Nephron (organoid): ENCODE measurements at regions not wholly inside any gene's neighbourhood (a gene's known extent, or its start where the extent isn't known, plus 50 kb on each side); places are given as distances from the start of the nearest gene placed in this dataset.
"Not testable (repeated sequence)": the region's sequence is repeated elsewhere in the genome, so short reads cannot be mapped to it uniquely, and the experiment has no call there.

Source experiments
- H3K27ac Mint-ChIP-seq, 3 experiments: 2 replicates each; pipeline ENCODE4 v1.8.0; 2020; ENCODE audit warnings: mixed read lengths in 3 of 3, mild to moderate bottlenecking in 2 of 3, moderate library complexity in 1 of 3
- H3K27me3 Mint-ChIP-seq: 2 replicates; pipeline ENCODE4 v1.8.0; 2021; ENCODE audit warnings: low read depth, mild to moderate bottlenecking, moderate library complexity, mixed read lengths
- H3K36me3 Mint-ChIP-seq: 2 replicates; pipeline ENCODE4 v1.8.0; 2020; ENCODE audit warnings: low read depth, mixed read lengths
- H3K4me1 Mint-ChIP-seq: 2 replicates; pipeline ENCODE4 v1.8.0; 2020; ENCODE audit warnings: mixed read lengths
- H3K4me3 Mint-ChIP-seq, 3 experiments: 2 replicates each; pipeline ENCODE4 v1.8.0; 2020; ENCODE audit warnings: mild to moderate bottlenecking in 3 of 3, mixed read lengths in 3 of 3, moderate library complexity in 2 of 3
- H3K9me3 Mint-ChIP-seq: 2 replicates; pipeline ENCODE4 v1.8.0; 2020; ENCODE audit warnings: mixed read lengths
- TF ChIP-seq, protein P1 (sequence below), 3 experiments: fragments of 200-600 bp; sonication (generic); IDR thresholded peaks; one replicate each; pipeline ENCODE4 v1.5.0; 2021; ENCODE audit warnings: antibody characterized with exemption in 3 of 3; ENCODE audit not compliant: unreplicated experiment in 3 of 3

- Mint-ChIP-seq H3K9me3 (peaks cover 3% of the 10 kb centered on the region), H3K36me3 (no peaks in the 10 kb centered on the region), H3K27ac (no peak overlapping the region), H3K4me3 (no peak overlapping the region), H3K27me3 (no peaks in the 10 kb centered on the region), H3K4me1 (peaks cover 25% of the 10 kb centered on the region)
- TF ChIP-seq, protein P1, sequence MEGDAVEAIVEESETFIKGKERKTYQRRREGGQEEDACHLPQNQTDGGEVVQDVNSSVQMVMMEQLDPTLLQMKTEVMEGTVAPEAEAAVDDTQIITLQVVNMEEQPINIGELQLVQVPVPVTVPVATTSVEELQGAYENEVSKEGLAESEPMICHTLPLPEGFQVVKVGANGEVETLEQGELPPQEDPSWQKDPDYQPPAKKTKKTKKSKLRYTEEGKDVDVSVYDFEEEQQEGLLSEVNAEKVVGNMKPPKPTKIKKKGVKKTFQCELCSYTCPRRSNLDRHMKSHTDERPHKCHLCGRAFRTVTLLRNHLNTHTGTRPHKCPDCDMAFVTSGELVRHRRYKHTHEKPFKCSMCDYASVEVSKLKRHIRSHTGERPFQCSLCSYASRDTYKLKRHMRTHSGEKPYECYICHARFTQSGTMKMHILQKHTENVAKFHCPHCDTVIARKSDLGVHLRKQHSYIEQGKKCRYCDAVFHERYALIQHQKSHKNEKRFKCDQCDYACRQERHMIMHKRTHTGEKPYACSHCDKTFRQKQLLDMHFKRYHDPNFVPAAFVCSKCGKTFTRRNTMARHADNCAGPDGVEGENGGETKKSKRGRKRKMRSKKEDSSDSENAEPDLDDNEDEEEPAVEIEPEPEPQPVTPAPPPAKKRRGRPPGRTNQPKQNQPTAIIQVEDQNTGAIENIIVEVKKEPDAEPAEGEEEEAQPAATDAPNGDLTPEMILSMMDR (IDR thresholded peaks at IDR 0.05; ENCODE audit: unreplicated experiment in 3 of 3): no peak
Observed at GRCh38 chr6:74602206-74602605, 603.6 kb downstream of the COL12A1 start.

GRCh38 chr6:74598462-74599393, 607.1 kb downstream of the COL12A1 start:
- no peak overlapping the region for H3K4me3 Mint-ChIP-seq
- peaks cover 3% of the 10 kb centered on the region for H3K9me3 Mint-ChIP-seq
- TF ChIP-seq, protein P1 (IDR thresholded peaks at IDR 0.05; ENCODE audit: unreplicated experiment in 3 of 3): no peak
- H3K27me3 Mint-ChIP-seq: no peaks in the 10 kb centered on the region
- no peaks in the 10 kb centered on the region for H3K36me3 Mint-ChIP-seq
- H3K27ac Mint-ChIP-seq: no peak overlapping the region
- H3K4me1 Mint-ChIP-seq: peaks cover 9% of the 10 kb centered on the region

- H3K27me3 Mint-ChIP-seq: no peaks in the 10 kb centered on the region
- TF ChIP-seq, protein P1 (IDR thresholded peaks at IDR 0.05; ENCODE audit: unreplicated experiment in 3 of 3): no peak
- peaks cover 7% of the 10 kb centered on the region for H3K9me3 Mint-ChIP-seq
- H3K36me3 Mint-ChIP-seq: no peaks in the 10 kb centered on the region
- H3K4me3 Mint-ChIP-seq: no peak overlapping the region
- H3K4me1 Mint-ChIP-seq: no peaks in the 10 kb centered on the region
- H3K27ac Mint-ChIP-seq: no peak overlapping the region
Observed at GRCh38 chr6:74597840-74598239, 608.0 kb downstream of the COL12A1 start.

- H3K4me3 Mint-ChIP-seq: no peak overlapping the region
- H3K27ac Mint-ChIP-seq: no peak overlapping the region
- no peaks in the 10 kb centered on the region for H3K4me1 Mint-ChIP-seq
- TF ChIP-seq, protein P1 (IDR thresholded peaks at IDR 0.05; ENCODE audit: unreplicated experiment in 3 of 3): no peak
- no peaks in the 10 kb centered on the region for H3K36me3 Mint-ChIP-seq
- peaks cover 11% of the 10 kb centered on the region for H3K9me3 Mint-ChIP-seq
- H3K27me3 Mint-ChIP-seq: no peaks in the 10 kb centered on the region
Observed at GRCh38 chr6:74597266-74597665, 608.6 kb downstream of the COL12A1 start.

GRCh38 chr6:74596588-74596987, 609.3 kb downstream of the COL12A1 start:
- Mint-ChIP-seq H3K36me3 (no peaks in the 10 kb centered on the region), H3K9me3 (peaks cover 11% of the 10 kb centered on the region), H3K27ac (no peak overlapping the region), H3K4me1 (no peaks in the 10 kb centered on the region), H3K4me3 (no peak overlapping the region), H3K27me3 (no peaks in the 10 kb centered on the region)
- TF ChIP-seq, protein P1 (IDR thresholded peaks at IDR 0.05; ENCODE audit: unreplicated experiment in 3 of 3): no peak

- not testable (repeated sequence) for H3K27ac Mint-ChIP-seq, H3K4me1 Mint-ChIP-seq, H3K36me3 Mint-ChIP-seq, H3K4me3 Mint-ChIP-seq, H3K27me3 Mint-ChIP-seq
- TF ChIP-seq, protein P1 (IDR thresholded peaks at IDR 0.05; ENCODE audit: unreplicated experiment in 3 of 3): peak in 1 of 3 experiments; percentile 32
- peaks cover 19% of the 10 kb centered on the region for H3K9me3 Mint-ChIP-seq
Observed at GRCh38 chr6:74594350-74594749, 611.5 kb downstream of the COL12A1 start.
